K562 (cell line): ENCODE measurements at regions not wholly inside any gene's neighbourhood (a gene's known extent, or its start where the extent isn't known, plus 50 kb on each side); places are given as distances from the start of the nearest gene placed in this dataset.

Source experiments
- ATAC-seq: fragments of 200-7000 bp; cut with Tn5 transposase; 3 replicates; pipeline ENCODE4 v1.9.1; 2020; ENCODE audit warnings: moderate library complexity
- BruUV-seq: library from RNA; stranded (reverse); fragments of 400-500 nt; replicated peaks from 2 replicates; lab custom pipeline; 2021; lab: Mats Ljungman, UMichigan
- CTCF ChIA-PET: fragments of 300-600 bp; formaldehyde crosslinking; extraction: SDS; loops from one replicate; lab custom pipeline; 2021; ENCODE audit warnings: low intra/inter-chr PET ratio; lab: Yijun Ruan, JAX
- POLR2A ChIA-PET: fragments of 300-600, 350-650 bp; sonication (Branson Sonifier 250); formaldehyde crosslinking; extraction: SDS; loops from one replicate; lab custom pipeline; 2021; ENCODE audit warnings: antibody characterized with exemption, inconsistent platforms; lab: Yijun Ruan, JAX
- DNase-seq, 4 experiments: peaks; one replicate each; pipeline versions ENCODE4 v3.0.0 to v3.0.0-alpha.2; 2011 to 2018; ENCODE audit warnings: low spot score in 3 of 4, mixed read lengths in 3 of 4; ENCODE audit errors: extremely low read depth in 1 of 4
- FAIRE-seq: peaks from 2 replicates; lab custom pipeline; 2011; peaks lifted over from hg19 to GRCh38; lab: Jason Lieb, UNC
- H2AFZ ChIP-seq: 2 replicates; pipeline ENCODE4 v1.6.0; 2011; ENCODE audit warnings: low read depth, low read length, control low read depth, inconsistent platforms
- H3K27ac ChIP-seq: fragments of 200-600 bp; 3 replicates; pipeline ENCODE4 v1.8.0; 2011; ENCODE audit warnings: low read depth, mild to moderate bottlenecking, control low read depth, inconsistent platforms, low read length, moderate library complexity, mixed read lengths; ENCODE audit errors: extremely low read depth
- H3K27me3 ChIP-seq, 2 experiments: fragments of 300-600 bp in 1 of 2; 2 replicates in 1 of 2; 3 replicates in 1 of 2; pipeline versions ENCODE4 v1.6.0 to v1.8.0; 2011; ENCODE audit warnings: inconsistent platforms in 2 of 2, low read length in 2 of 2, mild to moderate bottlenecking in 1 of 2, mixed read lengths in 1 of 2, moderate library complexity in 1 of 2; ENCODE audit not compliant: control insufficient read depth in 2 of 2, insufficient read depth in 2 of 2
- H3K36me3 ChIP-seq: fragments of 300-600 bp; 3 replicates; pipeline ENCODE4 v1.8.0; 2011; ENCODE audit warnings: mild to moderate bottlenecking, low read length, inconsistent platforms; ENCODE audit not compliant: control insufficient read depth, insufficient read depth
- H3K4me1 ChIP-seq, 2 experiments: fragments of 200-600 bp in 1 of 2; replicated peaks in 1 of 2; 2 replicates in 1 of 2; 3 replicates in 1 of 2; pipeline versions ENCODE4 v1.5.1 to v1.8.0; 2011; ENCODE audit warnings: inconsistent platforms in 2 of 2, low read length in 2 of 2, mild to moderate bottlenecking in 1 of 2, mixed read lengths in 1 of 2, moderate library complexity in 1 of 2; ENCODE audit not compliant: control insufficient read depth in 2 of 2, insufficient read depth in 2 of 2
- H3K4me2 ChIP-seq: 2 replicates; pipeline ENCODE4 v1.6.1; 2011; ENCODE audit warnings: low read length, control low read depth, inconsistent platforms, mixed read lengths; ENCODE audit not compliant: insufficient read depth
- H3K4me3 ChIP-seq: fragments of 200-600 bp; sonication (generic), shearing (Covaris generic); 2 replicates; pipeline ENCODE4 v1.5.1; 2016; ENCODE audit warnings: control low read depth, inconsistent platforms
- H3K79me2 ChIP-seq: fragments of 200-600 bp; 3 replicates; pipeline ENCODE4 v1.8.0; 2011; ENCODE audit warnings: low read length, inconsistent platforms; ENCODE audit not compliant: control insufficient read depth, insufficient read depth
- H3K9ac ChIP-seq, 2 experiments: 2 replicates each; pipeline versions ENCODE4 v1.6.0 to v1.6.1; 2011; ENCODE audit warnings: low read depth in 2 of 2, low read length in 2 of 2, control low read depth in 1 of 2, inconsistent platforms in 1 of 2, mild to moderate bottlenecking in 1 of 2, mixed read lengths in 1 of 2; ENCODE audit not compliant: insufficient read depth in 1 of 2
- H3K9me1 ChIP-seq: one replicate; pipeline ENCODE4 v1.6.0; 2011; ENCODE audit warnings: inconsistent platforms, mild to moderate bottlenecking, low read length, moderate library complexity; ENCODE audit not compliant: control insufficient read depth, insufficient read depth
- H3K9me3 ChIP-seq: replicated peaks from 2 replicates; pipeline ENCODE4 v1.5.1; 2011; ENCODE audit warnings: low read depth, low read length, inconsistent platforms; ENCODE audit not compliant: control insufficient read depth, insufficient read depth
- H4K20me1 ChIP-seq: replicated peaks from 2 replicates; pipeline ENCODE4 v1.6.1; 2011; ENCODE audit warnings: low read length, inconsistent platforms, mixed read lengths; ENCODE audit not compliant: control insufficient read depth, insufficient read depth
- CBFA2T3 ChIP-seq: fragments of 450-650 bp; IDR thresholded peaks from 2 replicates; pipeline ENCODE4 v1.6.1; 2017
- MED1 ChIP-seq: sonication (generic); formaldehyde crosslinking; IDR thresholded peaks from 2 replicates; pipeline ENCODE4 v1.8.1; 2023; ENCODE audit warnings: missing genetic modification reagents, borderline replicate concordance
- PTRF ChIP-seq: fragments of 450-650 bp; IDR thresholded peaks from 2 replicates; pipeline ENCODE4 v1.6.1; 2016; ENCODE audit warnings: mild to moderate bottlenecking, missing genetic modification characterization, missing compliant biosample characterization
- SMAD1 ChIP-seq: fragments of 150-350 bp; IDR thresholded peaks from 2 replicates; pipeline ENCODE4 v1.6.1; 2014; ENCODE audit warnings: low read length, low read depth; ENCODE audit not compliant: partially characterized antibody
- ZFX ChIP-seq: sonication (generic); formaldehyde crosslinking; IDR thresholded peaks from 2 replicates; pipeline ENCODE4 v1.8.0; 2022; ENCODE audit warnings: mild to moderate bottlenecking, missing genetic modification reagents, moderate library complexity
- ZNF12 ChIP-seq: sonication (generic); formaldehyde crosslinking; IDR thresholded peaks from 2 replicates; pipeline ENCODE4 v1.4.0; 2020; ENCODE audit warnings: mild to moderate bottlenecking, missing genetic modification reagents
- ZNF174 ChIP-seq: fragments of 250-450 bp; sonication (Bioruptor Pico); IDR thresholded peaks from 2 replicates; pipeline ENCODE4 v1.4.0; 2020; ENCODE audit warnings: mild to moderate bottlenecking
- WGBS: fragments of 100-300 bp; shearing (Covaris generic); methylation state at CpG from one replicate; pipeline ENCODE4 v1.1.6; 2016; ENCODE audit warnings: low coverage, mixed read lengths; ENCODE audit not compliant: insufficient coverage; ENCODE audit errors: missing lambda C conversion rate; 5-methylcytosine and 5-hydroxymethylcytosine counted together
- in situ Hi-C: fragments of 300-500 bp; cut with MboI; formaldehyde crosslinking; loops from 4 replicates; pipeline ENCODE4 v1.15.0; 2018; ENCODE audit warnings: inconsistent platforms, mixed read lengths
- intact Hi-C: fragments of 100-400 bp; cut with micrococcal nuclease; formaldehyde crosslinking; loops from 2 replicates; pipeline ENCODE4 v1.14.2; 2022
- TF ChIP-seq, protein P1 (sequence below): IDR thresholded peaks from 2 replicates; pipeline ENCODE4 v1.6.1; 2011; ENCODE audit warnings: borderline replicate concordance, low read depth, mild to moderate bottlenecking, moderate library complexity, low read length; ENCODE audit not compliant: insufficient read depth, poor library complexity, severe bottlenecking

- in situ Hi-C loops (no loop called here), intact Hi-C loops (no loop called here)
- Histone ChIP-seq H3K27me3 (no peaks in the 10 kb centered on the region), H3K9me1 (no peaks in the 10 kb centered on the region), H2AFZ (no peak overlapping the region), H3K79me2 (no peaks in the 10 kb centered on the region), H3K4me3 (no peak overlapping the region), H3K9me3 (no peaks in the 10 kb centered on the region; the same call in 1 of the 2 replicates), H3K9ac (no peak overlapping the region), H4K20me1 (no peaks in the 10 kb centered on the region), H3K27ac (no peak overlapping the region), H3K4me1 (no peaks in the 10 kb centered on the region), H3K4me2 (no peak overlapping the region), H3K36me3 (no peaks in the 10 kb centered on the region)
- WGBS = 5% methylated on average over 4 of the region's 4 CpGs
- TF ChIP-seq ZNF12 (no peak), ZNF174 (CRISPR knock-in tag) (no peak), SMAD1 (no peak), MED1 (CRISPR knock-in tag) (no peak)
- BruUV-seq = no TSS peak
- DNase-seq = no peak
- no peak for ATAC-seq
- POLR2A ChIA-PET = no interaction called here
- CTCF ChIA-PET = no interaction called here
- FAIRE-seq = no peak
Measured at GRCh38 chr5:40217553-40217952, 462.2 kb upstream of the PTGER4 start.

- H3K9me1 ChIP-seq = no peaks in the 10 kb centered on the region
- no peak overlapping the region for H2AFZ ChIP-seq
- H3K9me3 ChIP-seq = no peaks in the 10 kb centered on the region
- CTCF ChIA-PET = no interaction called here
- TF ChIP-seq, protein P1, sequence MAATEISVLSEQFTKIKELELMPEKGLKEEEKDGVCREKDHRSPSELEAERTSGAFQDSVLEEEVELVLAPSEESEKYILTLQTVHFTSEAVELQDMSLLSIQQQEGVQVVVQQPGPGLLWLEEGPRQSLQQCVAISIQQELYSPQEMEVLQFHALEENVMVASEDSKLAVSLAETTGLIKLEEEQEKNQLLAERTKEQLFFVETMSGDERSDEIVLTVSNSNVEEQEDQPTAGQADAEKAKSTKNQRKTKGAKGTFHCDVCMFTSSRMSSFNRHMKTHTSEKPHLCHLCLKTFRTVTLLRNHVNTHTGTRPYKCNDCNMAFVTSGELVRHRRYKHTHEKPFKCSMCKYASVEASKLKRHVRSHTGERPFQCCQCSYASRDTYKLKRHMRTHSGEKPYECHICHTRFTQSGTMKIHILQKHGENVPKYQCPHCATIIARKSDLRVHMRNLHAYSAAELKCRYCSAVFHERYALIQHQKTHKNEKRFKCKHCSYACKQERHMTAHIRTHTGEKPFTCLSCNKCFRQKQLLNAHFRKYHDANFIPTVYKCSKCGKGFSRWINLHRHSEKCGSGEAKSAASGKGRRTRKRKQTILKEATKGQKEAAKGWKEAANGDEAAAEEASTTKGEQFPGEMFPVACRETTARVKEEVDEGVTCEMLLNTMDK = no peak
- TF ChIP-seq PTRF (no peak), ZFX (CRISPR knock-in tag) (no peak), CBFA2T3 (no peak)
- no peaks in the 10 kb centered on the region for H4K20me1 ChIP-seq
- WGBS = 10% methylated on average over 1 of the region's 1 CpG
- POLR2A ChIA-PET = no interaction called here
- ATAC-seq = no peak
- H3K27ac ChIP-seq = no peak overlapping the region
- no peaks in the 10 kb centered on the region for H3K36me3 ChIP-seq
- no peaks in the 10 kb centered on the region for H3K79me2 ChIP-seq
- FAIRE-seq = no peak
- in situ Hi-C loops = no loop called here
- H3K27me3 ChIP-seq = no peaks in the 10 kb centered on the region
- DNase-seq = no peak
- BruUV-seq = no TSS peak
- intact Hi-C loops = no loop called here
- H3K9ac ChIP-seq = no peak overlapping the region
- no peaks in the 10 kb centered on the region for H3K4me1 ChIP-seq
- no peak overlapping the region for H3K4me2 ChIP-seq
- H3K4me3 ChIP-seq = no peak overlapping the region
Measured at GRCh38 chr5:40210694-40211093, 469.0 kb upstream of the PTGER4 start.
